ENCODE measurements at regions not wholly inside any gene's neighbourhood (a gene's known extent, or its start where the extent isn't known, plus 50 kb on each side); places are given as distances from the start of the nearest gene placed in this dataset.

DNA sequence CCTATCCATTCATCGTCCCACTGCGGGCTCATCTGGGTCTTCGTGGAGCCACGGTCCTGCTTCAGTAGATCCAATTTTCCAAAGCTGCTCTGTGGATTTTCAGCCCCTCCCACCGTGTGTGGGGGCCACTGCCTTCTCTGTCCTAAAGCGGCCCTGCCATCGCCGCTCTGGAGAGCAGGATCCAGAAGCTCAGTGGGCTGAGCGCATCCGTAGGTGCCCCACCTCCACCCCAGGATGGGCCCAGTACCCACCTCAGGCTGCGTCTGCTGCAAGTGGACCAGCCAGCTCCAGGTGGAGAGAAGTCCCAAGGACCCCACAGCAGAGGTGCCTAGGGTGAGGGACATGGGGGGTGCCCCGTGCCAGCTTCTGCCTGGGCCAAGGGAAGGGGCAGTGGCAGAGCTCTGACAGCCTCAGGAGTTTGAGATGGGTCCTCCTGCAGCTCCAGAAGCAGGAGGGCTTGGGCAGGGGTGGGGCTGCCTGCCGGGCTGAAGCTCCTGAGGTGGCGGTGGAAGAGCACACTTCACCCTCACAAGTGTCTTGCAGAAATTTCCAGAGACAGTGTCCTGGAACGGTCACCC lies 148.1 kb upstream of the C14orf180 start:
- no peak for DNase-seq

DNA sequence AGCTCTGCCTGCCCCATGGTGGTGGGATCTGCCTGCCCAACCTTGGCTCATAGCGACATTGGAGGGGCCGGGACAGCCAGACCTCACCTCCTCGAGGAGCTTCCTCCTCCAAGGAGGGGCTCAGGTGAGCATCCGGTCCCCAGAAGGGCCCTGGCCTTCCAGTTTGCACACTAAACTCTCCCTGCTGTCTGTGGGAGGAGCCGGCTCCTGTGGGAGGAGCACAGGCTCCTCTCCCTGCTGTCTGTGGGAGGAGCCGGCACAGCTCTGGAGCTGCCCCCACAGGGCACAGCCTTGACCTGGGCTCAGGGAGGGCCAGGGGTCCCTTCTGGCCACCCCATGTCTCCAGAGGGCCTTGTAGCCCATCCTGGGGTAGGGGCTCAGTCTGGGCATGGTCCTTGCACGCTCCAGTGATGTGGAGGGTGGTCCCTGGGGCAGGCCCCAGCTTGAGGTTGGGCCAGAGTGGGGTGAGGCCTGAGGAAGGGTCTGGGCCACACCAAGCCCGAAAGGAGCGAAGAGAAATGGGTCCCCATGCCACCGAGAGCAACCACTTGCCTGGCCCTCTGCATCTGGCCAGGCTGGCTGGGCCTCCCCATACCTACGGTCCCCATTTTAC lies 147.5 kb upstream of the C14orf180 start:
- no peak for DNase-seq

DNA sequence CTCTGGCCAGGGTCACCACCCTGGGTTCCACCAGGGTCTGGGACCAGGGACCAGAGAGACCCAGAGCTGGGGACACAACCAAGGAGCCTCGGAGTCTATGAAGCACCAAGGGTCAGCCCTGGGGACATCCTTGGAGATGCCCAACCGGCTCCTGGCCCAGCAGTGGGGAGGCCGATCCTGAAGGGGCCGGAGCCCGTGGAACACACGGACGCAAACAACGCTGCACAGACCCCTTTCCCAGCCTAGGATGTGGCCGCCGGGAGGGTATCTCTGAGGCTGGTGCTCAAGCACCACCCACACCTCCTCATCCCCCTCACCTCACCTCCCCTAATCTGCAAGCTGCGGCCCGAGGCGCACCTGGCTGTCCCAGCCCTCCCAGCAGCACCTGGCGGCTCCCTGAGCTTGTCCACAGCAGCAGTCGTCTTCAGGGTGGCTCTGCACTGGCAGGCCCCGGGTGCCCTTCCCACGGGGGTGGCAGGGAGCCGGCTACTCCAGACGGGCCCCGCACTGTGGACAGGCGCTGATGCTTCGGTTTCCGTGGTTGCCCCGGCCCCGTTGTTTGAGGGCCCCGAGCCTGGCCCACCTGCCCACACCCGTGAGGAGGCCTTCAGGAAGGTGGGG lies 146.8 kb upstream of the C14orf180 start:
- DNase-seq = no peak

DNA sequence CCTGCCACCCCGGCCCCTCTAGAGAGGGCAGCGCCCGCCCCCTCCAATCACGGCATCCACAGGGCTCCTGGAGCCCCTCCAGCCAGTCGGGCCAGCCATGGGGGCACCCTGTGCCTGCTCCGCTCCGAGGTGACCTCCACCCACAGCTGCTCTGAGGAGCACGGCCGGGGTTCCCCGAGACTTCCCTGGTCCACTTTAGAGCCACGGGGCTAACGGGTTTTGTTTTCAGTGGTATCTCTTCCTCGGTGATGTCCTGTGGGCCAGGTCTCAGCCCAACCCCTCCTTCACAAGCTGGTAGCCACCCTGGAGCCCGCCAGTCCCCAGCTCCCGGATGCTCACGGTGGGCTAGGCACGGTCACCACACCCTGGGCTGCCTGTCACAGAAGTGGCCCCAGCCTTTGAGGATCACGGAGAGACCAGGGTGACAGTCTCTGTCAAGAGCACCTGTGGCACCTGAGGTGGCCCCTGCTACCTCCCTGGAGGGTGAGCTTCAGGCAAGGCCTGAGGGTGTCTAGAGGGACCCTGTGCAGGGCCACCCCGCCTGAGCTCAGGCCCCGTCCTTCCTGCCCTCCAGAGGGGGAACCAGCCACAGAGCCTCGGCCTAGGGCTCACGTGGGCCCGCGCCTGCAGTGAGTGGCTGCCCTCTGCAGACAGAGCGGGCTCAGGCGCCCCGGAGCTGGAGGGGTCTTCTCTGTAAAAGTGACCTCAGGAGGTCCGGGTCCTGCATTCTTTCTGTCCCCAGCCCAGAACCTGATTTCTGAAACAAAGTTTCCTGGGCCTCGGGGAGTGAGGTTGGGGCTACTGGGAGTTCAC lies 146.0 kb upstream of the C14orf180 start:
- DNase-seq = no peak

GRCh38 chr14:104434214-104435076 lies 145.1 kb upstream of the C14orf180 start:
- no peak for DNase-seq

DNA sequence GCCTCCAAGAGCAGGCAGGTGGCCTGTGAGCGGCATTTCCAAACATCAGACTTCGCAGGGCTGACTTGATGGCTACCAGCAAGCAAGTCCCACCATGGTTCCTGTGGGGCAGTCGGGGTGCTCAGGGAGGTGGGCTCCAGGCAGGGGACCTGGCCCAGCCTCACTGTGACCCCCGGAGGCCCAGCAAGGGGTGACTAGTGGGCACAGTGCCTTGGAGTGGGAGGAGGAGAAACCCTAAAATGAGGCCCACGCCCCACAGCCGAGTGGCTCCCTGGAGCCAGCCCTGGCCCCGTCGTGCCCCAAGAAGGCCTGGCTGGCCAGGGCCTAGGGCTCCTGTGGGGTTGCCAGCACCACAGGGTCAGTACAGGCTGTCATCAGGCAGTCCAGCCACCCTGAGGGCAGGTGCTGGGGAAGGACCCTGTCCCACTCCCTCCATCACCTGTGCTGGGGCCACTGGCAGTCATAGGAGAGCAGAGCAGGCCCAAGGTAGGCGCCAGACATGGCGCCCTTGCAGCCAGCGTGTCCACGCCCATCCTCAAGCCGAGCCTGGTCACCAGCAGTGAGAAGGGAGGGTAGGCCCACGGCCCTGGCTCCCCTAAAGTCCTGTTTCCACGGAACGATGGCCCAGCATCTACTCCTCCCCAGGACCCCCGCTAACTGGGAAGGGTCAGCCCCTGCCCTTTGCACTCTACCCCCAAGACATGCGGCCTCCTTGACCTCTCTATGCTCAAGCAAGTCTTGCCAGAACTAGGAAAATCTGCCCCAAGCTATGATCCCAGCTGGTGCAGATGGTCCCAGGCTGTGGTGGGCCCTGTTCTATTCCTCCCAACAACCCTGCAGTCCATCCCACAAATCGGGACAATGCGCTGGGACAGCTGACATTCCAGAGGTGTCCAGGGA lies 144.2 kb upstream of the C14orf180 start:
- DNase-seq = no peak

GRCh38 chr14:104436047-104436591 lies 143.4 kb upstream of the C14orf180 start:
- DNase-seq = no peak

GRCh38 chr14:104436741-104437701 lies 142.5 kb upstream of the C14orf180 start:
- no peak for DNase-seq

DNA sequence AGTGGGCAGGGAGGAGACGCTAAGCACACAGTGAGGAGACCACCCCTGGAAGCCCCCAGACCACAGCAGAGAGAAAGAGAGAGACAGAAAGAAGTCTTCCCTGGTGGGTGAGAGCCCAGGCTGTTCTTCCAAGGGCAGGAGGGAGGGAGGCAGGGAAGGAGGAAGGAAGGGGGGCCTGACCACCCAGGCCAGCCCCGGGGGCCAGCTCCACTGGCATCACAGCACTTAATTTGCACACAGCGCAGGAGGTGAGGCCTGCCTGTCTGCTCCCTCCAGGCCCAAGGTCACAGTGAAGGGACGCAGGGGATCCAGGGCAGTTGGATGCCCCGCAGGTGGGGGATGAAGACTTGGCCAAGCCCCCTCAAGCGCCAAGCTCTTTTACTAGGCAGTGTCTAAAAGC lies 141.9 kb upstream of the C14orf180 start:
- DNase-seq = no peak

GRCh38 chr14:104438166-104438887 lies 141.2 kb upstream of the C14orf180 start:
- no peak for DNase-seq

GRCh38 chr14:104439625-104440024 lies 139.9 kb upstream of the C14orf180 start:
- DNase-seq = no peak

DNA sequence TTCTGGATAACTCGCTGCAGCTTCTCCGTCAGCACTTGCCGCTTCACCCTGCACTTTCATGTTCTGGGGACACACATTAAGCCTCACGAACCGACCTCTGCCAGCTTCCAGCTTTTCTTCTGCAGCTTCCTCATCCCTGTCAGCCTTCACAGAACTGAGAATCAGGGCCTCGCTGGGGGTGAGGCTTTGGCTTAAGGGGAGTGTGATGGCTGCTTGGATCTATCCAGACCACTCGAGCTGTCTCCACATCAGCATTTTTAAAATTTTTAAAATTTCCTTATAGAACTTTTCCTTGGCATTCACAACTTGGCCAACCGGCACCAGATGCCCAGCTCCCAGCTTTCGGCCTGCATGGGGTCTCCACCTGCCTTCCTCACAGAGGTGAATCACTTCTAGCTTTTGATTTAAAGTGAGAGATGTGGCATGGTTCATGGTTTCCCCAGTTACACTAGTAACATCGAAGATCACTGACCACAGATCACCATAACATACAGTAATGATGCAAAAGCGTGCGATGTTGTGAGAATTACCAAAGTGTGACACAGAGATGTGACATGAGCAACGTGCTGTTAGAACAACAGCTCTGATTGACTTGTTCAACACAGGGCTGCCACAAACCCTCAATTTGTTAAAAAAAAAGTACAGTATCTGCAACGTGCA lies 139.1 kb upstream of the C14orf180 start:
- no peak for DNase-seq

- DNase-seq = no peak
Observed at GRCh38 chr14:104441275-104442106, 138.1 kb upstream of the C14orf180 start.

DNA sequence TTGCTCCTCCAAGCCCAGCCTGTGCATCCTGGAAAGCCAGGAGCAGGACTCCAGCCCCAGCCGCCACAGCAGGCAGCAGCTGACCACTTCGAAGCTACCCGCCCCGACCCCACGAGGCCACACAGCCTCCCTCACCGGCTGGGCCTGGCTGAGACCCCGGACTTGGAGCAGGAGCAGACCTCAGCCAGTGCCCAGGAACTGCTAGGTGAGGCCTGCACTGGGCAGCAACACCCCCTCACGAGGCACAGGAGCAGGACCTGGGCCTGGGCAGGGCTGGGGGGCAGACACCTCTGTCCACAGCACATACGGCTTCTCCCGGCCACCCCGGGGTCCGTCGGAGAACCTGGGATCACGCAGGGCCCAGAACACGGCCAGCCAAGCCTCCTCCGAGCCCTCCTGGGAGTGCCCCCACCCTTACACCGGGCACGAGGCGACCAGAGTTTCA lies 137.4 kb upstream of the C14orf180 start:
- no peak for DNase-seq

DNA sequence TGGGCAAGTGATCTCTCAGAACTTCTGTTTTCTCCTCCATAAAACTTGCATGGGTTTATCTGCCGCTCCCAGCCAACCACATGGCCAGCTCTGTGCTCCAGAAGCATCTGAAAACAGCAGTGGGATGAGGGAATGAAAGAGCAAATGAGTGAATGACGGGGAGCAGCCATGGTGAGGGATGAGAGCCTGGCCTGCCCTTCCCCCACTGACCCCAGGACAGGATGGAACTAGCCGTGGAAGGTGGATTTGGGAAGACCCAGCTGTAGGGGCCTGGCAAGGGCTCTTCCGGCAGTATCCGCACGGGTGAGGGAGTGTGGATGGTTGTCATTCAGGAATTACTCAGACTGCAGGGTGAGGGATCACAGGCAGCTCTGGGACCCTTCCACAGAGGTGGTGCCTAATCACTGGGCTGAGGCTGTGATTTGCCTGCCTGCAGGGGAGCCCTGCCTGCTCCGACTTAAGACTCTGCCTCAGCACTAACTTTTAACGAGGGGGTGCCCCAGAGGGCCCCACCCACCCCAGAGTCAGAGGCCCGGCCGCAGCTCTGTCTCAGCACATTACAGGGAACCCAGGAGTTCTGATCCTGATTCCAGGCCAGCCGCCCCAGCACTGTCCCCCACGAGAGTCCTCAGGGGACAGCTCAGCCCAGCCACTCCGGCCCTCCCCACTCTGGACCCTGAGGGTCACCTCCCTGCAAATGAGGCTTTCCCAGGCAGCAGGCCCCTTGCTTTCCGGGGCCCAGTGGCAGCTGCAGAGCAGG lies 136.8 kb upstream of the C14orf180 start:
- no peak for DNase-seq

GRCh38 chr14:104443391-104444158 lies 136.0 kb upstream of the C14orf180 start:
- DNase-seq = no peak
